HG03095 (cell line): ENCODE measurements at regions not wholly inside any gene's neighbourhood (a gene's known extent, or its start where the extent isn't known, plus 50 kb on each side); places are given as distances from the start of the nearest gene placed in this dataset.

ENCODE experiments used
- ATAC-seq: cut with Tn5 transposase; IDR thresholded peaks from one replicate; pipeline ENCODE4 v1.9.1; 2021; ENCODE audit warnings: moderate library complexity; ENCODE audit not compliant: unreplicated experiment

- ATAC-seq, result no peak
Measured at GRCh38 chr3:94256888-94257813, 194.3 kb downstream of the NSUN3 start.

- no peak for ATAC-seq
Measured at GRCh38 chr3:94258851-94259250, 196.0 kb downstream of the NSUN3 start.

- no peak for ATAC-seq
Measured at GRCh38 chr3:94259291-94259690, 196.4 kb downstream of the NSUN3 start.

GRCh38 chr3:94269763-94270162 is 206.9 kb downstream of the NSUN3 start:
- no peak for ATAC-seq

- ATAC-seq, result no peak
Measured at GRCh38 chr3:94272016-94272415, 209.2 kb downstream of the NSUN3 start.

- ATAC-seq, result no peak
Measured at GRCh38 chr3:94280958-94281357, 218.1 kb downstream of the NSUN3 start.

GRCh38 chr3:94285872-94286271 is 223.0 kb downstream of the NSUN3 start:
- no peak for ATAC-seq

GRCh38 chr3:94291686-94292085 is 228.8 kb downstream of the NSUN3 start:
- ATAC-seq, result no peak

- no peak for ATAC-seq
Measured at GRCh38 chr3:94292151-94292550, 229.3 kb downstream of the NSUN3 start.

- no peak for ATAC-seq
Measured at GRCh38 chr3:94293793-94294195, 230.9 kb downstream of the NSUN3 start.

GRCh38 chr3:94294806-94295205 is 231.9 kb downstream of the NSUN3 start:
- ATAC-seq, result no peak

GRCh38 chr3:94299716-94300115 is 236.9 kb downstream of the NSUN3 start:
- ATAC-seq, result no peak

GRCh38 chr3:94301366-94301765 is 238.5 kb downstream of the NSUN3 start:
- ATAC-seq, result no peak

GRCh38 chr3:94303266-94303665 is 240.4 kb downstream of the NSUN3 start:
- ATAC-seq, result no peak

GRCh38 chr3:94303897-94304296 is 241.0 kb downstream of the NSUN3 start:
- ATAC-seq, result no peak

- ATAC-seq, result no peak
Measured at GRCh38 chr3:94304954-94305353, 242.1 kb downstream of the NSUN3 start.

GRCh38 chr3:94305835-94306611 is 243.2 kb downstream of the NSUN3 start:
- ATAC-seq, result no peak

- no peak for ATAC-seq
Measured at GRCh38 chr3:94307588-94307987, 244.7 kb downstream of the NSUN3 start.

GRCh38 chr3:94308767-94309166 is 245.9 kb downstream of the NSUN3 start:
- ATAC-seq, result no peak

- ATAC-seq, result no peak
Measured at GRCh38 chr3:94310341-94311135, 247.7 kb downstream of the NSUN3 start.

GRCh38 chr3:94311651-94312050 is 248.8 kb downstream of the NSUN3 start:
- no peak for ATAC-seq
